Pancreas (tissue), 10 donors: ENCODE measurements at regions not wholly inside any gene's neighbourhood (a gene's known extent, or its start where the extent isn't known, plus 50 kb on each side); places are given as distances from the start of the nearest gene placed in this dataset.

Experiments used
- ATAC-seq, 4 donors: fragments of 200-7000 bp; cut with Tn5 transposase; one replicate each; pipeline versions ENCODE4 v1.8.0 to v1.9.1; 2020; ENCODE audit warnings: mild to moderate bottlenecking in 4 of 4, moderate library complexity in 4 of 4
- DNase-seq, 6 donors: peaks; one replicate each; pipeline ENCODE4 v3.0.0-alpha.2; 2020
- FAIRE-seq: peaks from 2 replicates; lab custom pipeline; 2012; peaks lifted over from hg19 to GRCh38; lab: Jason Lieb, UNC
- H3K27ac ChIP-seq, 4 donors: fragments of 200-600 bp; sonication (generic); 1 replicate in 3 of 4; 2 replicates in 1 of 4; pipeline versions ENCODE4 v1.5.0 to v1.8.0; 2020
- H3K27me3 ChIP-seq, 4 donors: fragments of 200-600 bp; one replicate each; pipeline ENCODE4 v1.8.0; 2021
- H3K36me3 ChIP-seq, 3 donors: fragments of 200-600 bp; sonication (generic) in 1 of 3; one replicate each; pipeline versions ENCODE4 v1.5.0 to v1.8.0; 2020 to 2021
- H3K4me1 ChIP-seq, 3 donors: fragments of 200-600 bp; one replicate each; pipeline ENCODE4 v1.8.0; 2021
- H3K4me3 ChIP-seq, 4 donors: fragments of 200-600 bp; sonication (generic) in 2 of 4; one replicate each; pipeline versions ENCODE4 v1.5.0 to v1.8.0; 2020 to 2021
- H3K9me3 ChIP-seq, 4 donors: fragments of 200-600 bp; one replicate each; pipeline ENCODE4 v1.8.0; 2021
- CTCF ChIP-seq, 4 donors: fragments of 200-600 bp; sonication (generic) in 3 of 4; IDR thresholded peaks; one replicate each; pipeline versions ENCODE4 v1.5.0 to v1.8.0; 2021; ENCODE audit warnings: antibody characterized with exemption in 4 of 4
- WGBS, 2 donors: extraction: QIAGEN DNeasy Blood & Tissue Kit; methylation state at CpG; one replicate each; pipeline ENCODE4 v1.1.7; 2013; 5-methylcytosine and 5-hydroxymethylcytosine counted together
- intact Hi-C, 3 donors: fragments of 100-400 bp; cut with DNase I; formaldehyde crosslinking; loops; one replicate each; pipeline versions ENCODE4 v1.11.1 to v1.14.2; 2022
- donor health status: healthy with polysubstance abuse.
- donor health status: DM: no; HTN: no; CAD: no; lungs with moderate emphysema.
- donor health status: DM: no; HTN: no; CAD: no.
- donor health status: control.
- donor health status: control.
- donor health status: Bipolar disorder and iron deficiency.
- donor health status: DM: yes; HTN: yes; CAD: no.
- donor health status: DM: no; HTN: no; CAD: no.
- donor health status: DM: no; HTN: no; CAD: no.
- donor health status: DM: yes; HTN: yes; CAD: no.

DNA sequence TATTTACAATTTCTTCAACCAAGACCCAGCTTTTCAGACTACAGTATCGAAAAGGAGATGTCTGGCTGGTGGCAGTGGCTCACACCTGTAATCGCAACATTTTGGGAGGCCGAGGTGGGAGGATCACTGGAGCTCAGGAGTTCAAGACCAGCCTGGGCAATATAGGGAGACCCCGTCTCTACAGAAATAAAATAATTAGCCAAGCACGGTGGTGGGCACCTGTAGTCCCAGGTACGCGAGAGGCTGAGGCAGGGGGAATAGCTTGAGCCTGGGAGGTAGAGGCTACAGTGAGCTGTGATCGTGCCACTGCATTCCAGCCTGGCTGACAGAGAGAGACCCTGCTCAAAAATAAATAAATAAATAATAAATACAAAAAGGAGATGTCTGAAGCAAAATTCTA, 530.5 kb downstream of the BCL11B start:
- no peak for FAIRE-seq
- Histone ChIP-seq H3K36me3 (no peaks in the 10 kb centered on the region), H3K9me3 (no peaks in the 10 kb centered on the region), H3K4me3 (no peak overlapping the region), H3K27ac (no peak overlapping the region), H3K4me1 (no peaks in the 10 kb centered on the region), H3K27me3 (no peaks in the 10 kb centered on the region)
- no peak for DNase-seq
- ATAC-seq, result no peak
- 79 to 91% methylated on average over 8 of the region's 8 CpGs for WGBS, 2 donors
- intact Hi-C loops, result no loop called here
- TF ChIP-seq CTCF (IDR thresholded peaks at IDR 0.05), result no peak

GRCh38 chr14:98742001-98742400, 530.0 kb downstream of the BCL11B start:
- intact Hi-C loops, result no loop called here
- FAIRE-seq (no peak), ATAC-seq (no peak), DNase-seq (no peak)
- 61 to 71% methylated on average over 7 of the region's 7 CpGs for WGBS, 2 donors
- Histone ChIP-seq H3K36me3 (no peaks in the 10 kb centered on the region), H3K4me1 (no peaks in the 10 kb centered on the region), H3K27me3 (no peaks in the 10 kb centered on the region), H3K4me3 (no peak overlapping the region), H3K9me3 (no peaks in the 10 kb centered on the region), H3K27ac (no peak overlapping the region)
- TF ChIP-seq CTCF (IDR thresholded peaks at IDR 0.05), result no peak

- H3K27ac ChIP-seq, result no peak overlapping the region
- intact Hi-C loops, result no loop called here
- no peaks in the 10 kb centered on the region for H3K4me1 ChIP-seq
- DNase-seq (no peak), FAIRE-seq (no peak), ATAC-seq (no peak)
- H3K36me3 ChIP-seq, result no peaks in the 10 kb centered on the region
- H3K4me3 ChIP-seq, result no peak overlapping the region
- no peaks in the 10 kb centered on the region for H3K27me3 ChIP-seq
- WGBS, 2 donors, result 63 to 67% methylated on average over 8 of the region's 8 CpGs
- H3K9me3 ChIP-seq, result no peaks in the 10 kb centered on the region
- TF ChIP-seq CTCF (IDR thresholded peaks at IDR 0.05), result no peak
Observed at GRCh38 chr14:98743536-98743935, 528.5 kb downstream of the BCL11B start.

- Histone ChIP-seq H3K4me3 (no peak overlapping the region), H3K4me1 (no peaks in the 10 kb centered on the region), H3K27me3 (no peaks in the 10 kb centered on the region), H3K27ac (no peak overlapping the region), H3K9me3 (no peaks in the 10 kb centered on the region), H3K36me3 (no peaks in the 10 kb centered on the region)
- no peak for DNase-seq
- intact Hi-C loops, result no loop called here
- TF ChIP-seq CTCF (IDR thresholded peaks at IDR 0.05), result no peak
- FAIRE-seq, result no peak
- no peak for ATAC-seq
Observed at GRCh38 chr14:98748966-98749365, 523.0 kb downstream of the BCL11B start.

DNA sequence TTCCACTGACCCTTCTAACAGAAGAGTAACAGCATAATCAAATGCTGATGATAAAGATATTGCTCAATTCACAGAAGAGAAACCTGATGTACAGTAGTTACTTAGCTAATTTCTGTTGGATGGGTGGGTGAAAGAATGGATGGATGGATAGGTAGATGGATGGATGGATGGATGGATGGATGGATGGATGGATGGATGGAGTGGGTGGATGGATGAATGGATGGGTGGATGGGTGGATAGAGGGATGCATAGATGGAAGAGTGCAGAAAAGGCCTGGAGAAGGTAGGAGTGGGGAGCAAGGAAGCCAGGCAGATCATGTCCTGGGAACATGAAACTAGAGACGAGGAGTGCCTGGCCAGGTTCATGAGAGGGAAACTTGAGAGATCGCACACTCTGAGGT, 520.9 kb downstream of the BCL11B start:
- Histone ChIP-seq H3K27me3 (no peaks in the 10 kb centered on the region), H3K9me3 (no peaks in the 10 kb centered on the region), H3K36me3 (no peaks in the 10 kb centered on the region), H3K27ac (no peak overlapping the region), H3K4me3 (no peak overlapping the region), H3K4me1 (no peaks in the 10 kb centered on the region)
- intact Hi-C loops, result no loop called here
- ATAC-seq, result no peak
- WGBS, 2 donors, result 64 to 81% methylated on average over 2 of the region's 2 CpGs
- no peak for TF ChIP-seq CTCF (IDR thresholded peaks at IDR 0.05)
- DNase-seq, result no peak
- no peak for FAIRE-seq
